GM23338 (cell line): ENCODE measurements at regions not wholly inside any gene's neighbourhood (a gene's known extent, or its start where the extent isn't known, plus 50 kb on each side); places are given as distances from the start of the nearest gene placed in this dataset.

Experiments used
- CTCF ChIP-seq, 2 experiments: fragments of 200-600 bp in 1 of 2; sonication (generic) in 1 of 2; conservative IDR thresholded peaks; 2 replicates each; pipeline versions ENCODE4 v1.5.1 to v1.6.1; 2016 to 2017; ENCODE audit warnings: antibody characterized with exemption in 2 of 2, low read depth in 2 of 2, mild to moderate bottlenecking in 2 of 2, moderate library complexity in 1 of 2
- ETS1 ChIP-seq: IDR thresholded peaks from 2 replicates; pipeline ENCODE4 v1.6.1; 2016; ENCODE audit warnings: antibody characterized with exemption
- EZH2 ChIP-seq: fragments of 200-600 bp; sonication (generic); IDR thresholded peaks from one replicate; pipeline ENCODE4 v1.8.0; 2017; ENCODE audit warnings: antibody characterized with exemption, mild to moderate bottlenecking, low read depth; ENCODE audit not compliant: unreplicated experiment
- EZH2phosphoT487 ChIP-seq: fragments of 200-600 bp; sonication (generic); IDR thresholded peaks from one replicate; pipeline ENCODE4 v1.8.1; 2018; ENCODE audit warnings: antibody characterized with exemption; ENCODE audit not compliant: unreplicated experiment
- JUNB ChIP-seq: IDR thresholded peaks from one replicate; pipeline ENCODE4 v1.6.1; 2016; ENCODE audit warnings: antibody characterized with exemption; ENCODE audit not compliant: unreplicated experiment
- NANOG ChIP-seq: IDR thresholded peaks from 2 replicates; pipeline ENCODE4 v1.6.1; 2016; ENCODE audit warnings: antibody characterized with exemption, borderline replicate concordance
- POLR2AphosphoS5 ChIP-seq: IDR thresholded peaks from 2 replicates; pipeline ENCODE4 v1.6.1; 2016; ENCODE audit warnings: antibody characterized with exemption, low read depth
- REST ChIP-seq: IDR thresholded peaks from one replicate; pipeline ENCODE4 v1.6.1; 2018; ENCODE audit warnings: antibody characterized with exemption; ENCODE audit not compliant: unreplicated experiment
- STAT1 ChIP-seq: IDR thresholded peaks from one replicate; pipeline ENCODE4 v1.6.1; 2016; ENCODE audit warnings: antibody characterized with exemption; ENCODE audit not compliant: unreplicated experiment
- ZNF114 ChIP-seq: fragments of 250-450 bp; sonication (Bioruptor Pico); IDR thresholded peaks from 2 replicates; pipeline ENCODE4 v1.5.0; 2020; ENCODE audit warnings: mild to moderate bottlenecking, moderate library complexity

- TF ChIP-seq ETS1 (no peak), EZH2 (no peak), JUNB (no peak), CTCF (conservative IDR thresholded peaks at IDR 0.05; ENCODE audit: low read depth in 2 of 2) (no peak), POLR2AphosphoS5 (no peak), EZH2phosphoT487 (no peak), STAT1 (no peak), NANOG (no peak), REST (no peak), ZNF114 (CRISPR knock-in tag) (no peak)
These were observed 238.8 kb upstream of the GCFC2 start for GRCh38 chr2:75949385-75950030.
